22Rv1 (cell line): ENCODE measurements at regions not wholly inside any gene's neighbourhood (a gene's known extent, or its start where the extent isn't known, plus 50 kb on each side); places are given as distances from the start of the nearest gene placed in this dataset.

Experiments
- CTCF ChIP-seq: fragments of 450-650 bp; IDR thresholded peaks from 2 replicates; pipeline ENCODE4 v1.5.1; 2017; ENCODE audit warnings: mild to moderate bottlenecking
- ZFX ChIP-seq: fragments of 450-650 bp; IDR thresholded peaks from 2 replicates; pipeline ENCODE4 v1.6.1; 2017; ENCODE audit warnings: antibody characterized with exemption, borderline replicate concordance

- TF ChIP-seq CTCF (no peak), ZFX (no peak)
These were observed 52.5 kb upstream of the COMTD1 start for GRCh38 chr10:75288140-75288711.
